HG03571 (cell line): ENCODE measurements at regions not wholly inside any gene's neighbourhood (a gene's known extent, or its start where the extent isn't known, plus 50 kb on each side); places are given as distances from the start of the nearest gene placed in this dataset.

Experiments
- ATAC-seq: cut with Tn5 transposase; IDR thresholded peaks from one replicate; pipeline ENCODE4 v1.9.1; 2021; ENCODE audit not compliant: unreplicated experiment

DNA sequence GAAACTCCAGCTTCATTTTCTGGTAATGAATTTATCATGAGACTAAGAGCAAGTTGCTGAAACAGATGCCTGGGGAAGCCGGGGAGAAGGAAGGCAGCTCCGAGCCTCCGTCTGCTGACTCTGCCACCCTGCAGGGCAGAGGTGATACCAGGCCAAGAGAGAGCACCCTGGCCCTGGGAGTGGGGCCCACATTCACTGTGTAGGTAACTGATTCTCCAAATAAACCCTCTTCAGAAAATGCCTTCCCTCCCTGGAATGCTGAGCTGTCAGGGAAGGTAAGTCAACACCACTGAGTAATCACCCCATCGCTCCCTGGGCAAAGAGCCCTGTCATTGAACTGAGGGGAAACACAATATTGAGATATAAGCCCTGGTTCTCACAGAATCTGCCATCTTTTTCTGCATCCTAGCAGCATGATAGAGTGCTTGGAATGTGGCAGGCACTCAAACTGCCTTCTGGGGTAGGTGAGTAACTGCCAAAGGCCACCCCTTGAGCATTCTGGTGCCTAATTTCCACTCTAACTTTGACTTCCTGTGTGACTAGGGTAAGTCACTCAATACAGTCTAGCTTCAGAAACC is 147.6 kb downstream of the SPATA19 start:
- ATAC-seq = no peak

GRCh38 chr11:133697161-133697560 is 148.2 kb downstream of the SPATA19 start:
- no peak for ATAC-seq

GRCh38 chr11:133695387-133695786 is 149.9 kb downstream of the SPATA19 start:
- ATAC-seq = no peak

DNA sequence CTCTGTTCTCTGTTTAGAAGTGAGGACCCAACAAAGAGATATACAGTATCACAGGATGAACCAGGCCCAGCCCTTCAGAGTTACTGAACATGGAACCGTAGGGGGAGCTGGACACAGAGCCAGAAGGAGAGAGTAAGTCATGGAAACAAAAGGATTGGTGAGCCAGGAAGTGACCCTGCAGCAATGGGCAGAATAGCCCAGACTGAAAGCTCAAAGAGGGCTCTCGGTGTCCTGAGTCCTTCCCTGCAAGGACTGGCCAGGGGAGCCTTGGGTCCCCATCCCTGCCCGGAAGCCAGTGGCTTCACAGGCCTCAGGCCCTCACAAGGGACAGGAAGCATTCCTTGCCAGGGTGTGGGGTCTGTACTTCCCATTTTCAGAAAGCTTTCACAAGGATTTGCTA is 150.6 kb downstream of the SPATA19 start:
- ATAC-seq = no peak

DNA sequence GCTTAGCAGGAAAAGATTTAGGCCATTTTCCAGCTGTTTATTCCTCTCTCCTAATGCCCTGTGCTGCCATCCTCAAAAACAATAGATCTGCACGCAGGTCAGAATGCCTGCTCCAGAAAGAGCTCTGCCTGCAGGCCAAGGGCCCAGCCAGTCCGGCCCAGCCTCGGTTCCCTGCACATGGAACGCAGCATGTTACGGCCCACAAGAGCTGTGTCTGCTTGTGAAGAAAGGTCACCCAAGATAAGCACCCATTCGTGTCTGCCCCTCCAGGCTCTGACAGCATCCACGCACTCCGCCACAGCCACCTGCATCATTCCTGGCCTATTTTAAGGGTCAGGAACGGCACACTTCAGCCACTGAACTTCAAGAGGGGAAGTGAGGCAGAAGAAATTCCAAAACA is 152.2 kb downstream of the SPATA19 start:
- no peak for ATAC-seq

- no peak for ATAC-seq
Observed at GRCh38 chr11:133692126-133692934, 153.0 kb downstream of the SPATA19 start.

DNA sequence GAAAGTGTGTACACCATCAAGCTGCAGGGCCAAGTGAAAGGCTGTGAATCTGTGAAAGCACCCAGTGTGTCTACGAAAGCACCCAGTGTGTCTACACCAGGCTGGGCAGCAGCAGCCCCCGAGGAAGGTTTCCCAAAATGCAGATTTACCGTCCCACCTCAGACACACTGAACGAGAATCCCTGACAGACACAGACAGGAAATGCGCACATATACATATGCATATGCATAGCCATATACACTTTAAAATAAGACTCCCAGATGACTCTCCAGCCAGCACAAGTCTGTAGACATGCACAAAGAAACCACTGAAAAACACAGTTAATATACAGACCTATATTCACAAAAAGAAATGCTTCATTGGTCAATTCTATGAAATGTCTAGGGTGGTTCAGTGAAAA is 155.5 kb upstream of the OPCML start:
- no peak for ATAC-seq

- no peak for ATAC-seq
Observed at GRCh38 chr11:133681901-133682300, 149.6 kb upstream of the OPCML start.

- no peak for ATAC-seq
Observed at GRCh38 chr11:133679896-133680295, 147.6 kb upstream of the OPCML start.

GRCh38 chr11:133678191-133678590 is 145.9 kb upstream of the OPCML start:
- no peak for ATAC-seq

- no peak for ATAC-seq
Observed at GRCh38 chr11:133677387-133677786, 145.1 kb upstream of the OPCML start.

GRCh38 chr11:133676265-133676664 is 144.0 kb upstream of the OPCML start:
- no peak for ATAC-seq

DNA sequence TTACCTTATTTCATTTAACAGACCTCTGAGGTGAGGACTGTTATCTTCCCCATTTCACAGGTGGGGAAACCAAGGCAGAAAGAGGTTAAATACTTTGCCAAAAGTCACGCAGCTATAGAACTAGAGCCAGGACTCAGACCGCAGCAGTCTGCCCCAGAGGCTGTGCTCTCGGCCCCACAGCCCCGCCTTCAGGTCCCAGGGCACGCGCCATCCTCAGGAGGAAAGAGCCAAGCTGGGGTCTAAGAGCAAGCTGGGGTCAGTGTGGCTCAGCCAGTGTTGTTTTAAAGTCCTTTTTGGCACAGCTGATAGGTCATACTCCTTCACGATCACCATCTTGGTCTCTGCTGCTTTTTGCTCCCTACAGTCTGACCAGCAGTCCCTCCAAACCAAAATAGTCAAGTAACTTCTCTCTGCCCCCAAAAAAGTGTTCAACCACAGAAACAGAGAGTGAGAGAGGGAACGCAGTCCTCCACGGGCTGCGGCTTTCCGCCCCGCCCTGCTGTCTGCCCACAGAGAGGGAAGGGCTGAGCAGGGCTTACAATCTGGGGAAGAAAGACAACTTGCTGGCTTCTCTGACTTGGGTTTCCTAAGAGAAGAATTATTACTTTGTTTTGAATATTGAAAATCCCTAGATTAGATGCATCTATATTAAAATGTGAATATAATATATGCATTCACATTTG is 137.2 kb upstream of the OPCML start:
- ATAC-seq = no peak

DNA sequence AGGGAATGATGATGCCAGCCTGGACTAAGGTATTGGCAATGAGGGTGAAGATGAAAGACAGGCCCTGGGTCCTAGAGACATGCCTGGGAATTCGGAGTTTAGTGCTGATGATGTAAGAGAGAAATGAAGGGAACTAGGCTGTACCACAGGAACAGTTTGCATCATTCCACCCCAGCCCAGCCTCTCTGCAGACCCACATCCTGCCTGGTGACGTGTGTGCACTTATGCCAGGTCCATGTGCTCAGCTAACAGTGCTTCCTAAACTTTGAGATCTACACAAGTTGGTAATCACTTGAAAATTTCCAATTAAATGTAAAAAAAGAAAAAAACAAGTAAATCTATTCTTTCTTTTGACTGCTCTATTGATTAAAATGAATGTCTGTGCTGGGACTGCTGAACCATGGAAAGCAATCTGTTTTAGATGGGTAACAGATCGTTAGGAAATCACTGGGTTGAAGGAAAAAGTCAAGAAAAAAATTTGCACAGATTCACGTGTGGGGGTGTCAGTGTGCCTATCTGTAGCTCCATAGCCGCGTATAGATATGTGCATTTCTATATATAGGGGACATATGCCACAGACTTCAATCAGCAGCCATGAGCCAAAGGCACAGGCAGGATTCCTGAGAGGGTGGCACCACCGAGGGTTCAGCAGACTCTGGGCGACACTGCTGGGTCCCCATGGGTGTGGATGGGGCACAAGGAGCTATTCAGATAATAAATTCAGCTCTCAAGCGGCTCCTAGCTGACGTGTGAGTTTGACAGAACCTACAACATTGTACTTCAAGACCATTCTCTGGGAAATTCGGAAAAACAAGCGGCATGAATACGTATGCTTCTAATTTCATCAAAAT is 131.1 kb upstream of the OPCML start:
- ATAC-seq = no peak

DNA sequence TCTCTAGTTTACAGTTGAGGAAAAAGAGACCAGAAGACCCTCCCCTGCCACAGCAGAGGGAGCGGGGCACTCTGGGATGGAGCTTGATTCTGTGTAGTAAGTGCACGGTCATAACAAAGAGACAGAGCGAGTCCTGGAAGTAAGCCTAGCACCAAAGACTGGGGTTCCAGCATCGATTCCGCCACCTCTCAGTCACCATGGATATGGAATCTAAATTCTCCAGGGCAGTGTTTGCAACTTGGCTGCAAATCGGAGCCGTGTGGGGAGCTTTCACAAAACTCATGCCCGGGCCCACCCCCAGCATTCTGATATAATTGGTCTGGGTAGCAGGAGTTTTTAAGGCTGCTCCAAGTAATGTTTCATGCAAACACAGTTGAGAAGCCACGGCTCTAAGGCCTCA is 129.5 kb upstream of the OPCML start:
- no peak for ATAC-seq

- no peak for ATAC-seq
Observed at GRCh38 chr11:133660202-133660568, 127.9 kb upstream of the OPCML start.

- peak; percentile 67 for ATAC-seq
Observed at GRCh38 chr11:133659538-133660201, 127.4 kb upstream of the OPCML start.

GRCh38 chr11:133657054-133657453 is 124.8 kb upstream of the OPCML start:
- ATAC-seq = no peak

GRCh38 chr11:133656082-133656635 is 123.9 kb upstream of the OPCML start:
- no peak for ATAC-seq

DNA sequence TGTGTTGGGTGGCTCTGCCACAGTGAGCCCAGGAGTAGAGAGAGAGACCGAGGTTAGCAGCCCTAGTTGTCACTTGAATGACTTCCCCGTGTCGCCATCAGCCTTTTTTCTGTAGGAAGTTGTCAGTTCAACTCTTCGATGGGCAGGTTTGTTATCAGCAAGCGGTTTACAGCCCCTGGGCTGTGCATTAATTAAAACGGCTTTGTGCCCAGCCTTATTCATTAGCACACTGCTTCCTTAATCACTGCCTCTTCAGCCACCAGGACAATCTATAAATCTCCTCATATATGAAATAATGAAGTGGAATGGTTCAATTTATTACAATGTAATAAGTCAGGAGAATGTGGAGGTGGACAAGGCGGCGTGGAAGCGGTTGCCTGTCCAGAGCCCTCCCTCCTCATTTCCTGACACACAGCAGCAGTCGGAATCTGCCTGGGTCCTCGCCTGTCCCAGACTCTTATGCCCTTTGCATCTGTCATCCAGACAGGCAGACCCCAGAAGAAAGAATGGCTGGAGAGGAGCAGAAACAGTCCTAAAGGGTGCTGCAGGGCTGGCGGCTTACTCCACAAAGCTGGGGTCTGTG is 122.4 kb upstream of the OPCML start:
- ATAC-seq = no peak
